ENCODE measurements at regions not wholly inside any gene's neighbourhood (a gene's known extent, or its start where the extent isn't known, plus 50 kb on each side); places are given as distances from the start of the nearest gene placed in this dataset.

DNA sequence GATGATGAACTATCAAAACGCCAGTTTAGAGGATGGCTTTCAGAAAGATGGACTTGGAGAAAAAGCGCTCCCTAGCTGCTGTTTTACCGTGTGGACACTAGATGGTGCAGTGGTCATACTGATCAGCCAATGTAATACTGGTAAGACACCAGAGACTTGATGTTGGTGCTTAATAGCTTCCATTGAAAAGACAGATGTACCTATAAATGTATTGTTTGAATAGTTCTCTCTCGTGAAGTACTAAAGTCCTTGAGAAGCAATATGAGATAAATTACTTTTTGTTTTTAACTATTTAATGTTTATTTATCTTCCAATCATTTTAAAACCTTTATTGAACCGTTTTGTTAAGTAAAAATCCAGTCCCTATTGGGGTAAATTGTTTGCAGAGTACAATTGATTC, 63.9 kb upstream of the FUCA2 start:
- in situ Hi-C loops (cut with MboI; ENCODE audit: low pct_ligation_motif_present in 1 of 4, low pct_unique_long_range_greater_than_20kb in 1 of 4, low sequenced_read_pairs in 3 of 4) = loop anchor here (5.0 to 25.0 kb wide), 4 partner anchors 237 to 439 kb away; no protein-coding TSS in a partner anchor
- TF ChIP-seq POLR2AphosphoS5 (IDR thresholded peaks at IDR 0.05) (peak in 1 of 3 donors; percentile 21), POLR2A (IDR thresholded peaks at IDR 0.05) (no peak), EP300 (IDR thresholded peaks at IDR 0.05; ENCODE audit: low read depth) (no peak), CTCF (IDR thresholded peaks at IDR 0.05) (peak; percentile 85 to 90 (median 88))
- DNase-seq = peak; percentile 54
- intact Hi-C loops (cut with DNase I; ENCODE audit: low total_unique reads) = loop anchor here (2.0 kb wide), 1 partner anchor 433 kb away; the partner anchor contains the start of gene PLAGL1
- no peaks in the 10 kb centered on the region for H3K9me3 ChIP-seq
- 1 to 19% methylated on average over 4 to 5 of the region's 5 CpGs for WGBS, 2 donors (ENCODE audit: low coverage in 1 of 2)
- peak overlapping the region in 3 of 4 donors; percentile 3 to 46 (median 29) for H3K27ac ChIP-seq
- no peaks in the 10 kb centered on the region for H3K36me3 ChIP-seq
- no peaks in the 10 kb centered on the region for H3K4me1 ChIP-seq
- H3K27me3 ChIP-seq = no peaks in the 10 kb centered on the region
- H3K4me3 ChIP-seq = no peak overlapping the region

- H3K27me3 ChIP-seq = no peaks in the 10 kb centered on the region
- no peak overlapping the region for H3K27ac ChIP-seq
- no peaks in the 10 kb centered on the region for H3K4me1 ChIP-seq
- no peaks in the 10 kb centered on the region for H3K9me3 ChIP-seq
- TF ChIP-seq POLR2A (IDR thresholded peaks at IDR 0.05) (no peak), POLR2AphosphoS5 (IDR thresholded peaks at IDR 0.05) (no peak), EP300 (IDR thresholded peaks at IDR 0.05; ENCODE audit: low read depth) (no peak)
- no peak overlapping the region for H3K4me3 ChIP-seq
- no peaks in the 10 kb centered on the region for H3K36me3 ChIP-seq
- intact Hi-C loops (cut with DNase I; ENCODE audit: low total_unique reads) = no loop called here
- no peak for DNase-seq
- 81 to 83% methylated on average over 6 to 13 of the region's 13 CpGs for whole genome bisulfite sequencing, 2 donors (ENCODE audit: low coverage in 1 of 2)
- in situ Hi-C loops (cut with MboI; ENCODE audit: low pct_ligation_motif_present in 1 of 4, low pct_unique_long_range_greater_than_20kb in 1 of 4, low sequenced_read_pairs in 3 of 4) = loop anchor here in 3 of 4 donors (10.0 kb wide), 2 partner anchors 375 to 445 kb away; no protein-coding TSS in a partner anchor
Measured at GRCh38 chr6:143570147-143570853, 58.8 kb upstream of the FUCA2 start.

- intact Hi-C loops (cut with DNase I; ENCODE audit: low total_unique reads) (no loop called here), in situ Hi-C loops (cut with MboI; ENCODE audit: low pct_ligation_motif_present in 1 of 4, low pct_unique_long_range_greater_than_20kb in 1 of 4, low sequenced_read_pairs in 3 of 4) (no loop called here)
- 77% methylated on average over 4 of the region's 4 CpGs; no CpG with 5 or more reads in 1 of the 2 donors for WGBS, 2 donors (ENCODE audit: low coverage in 1 of 2)
Measured at GRCh38 chr6:143569040-143569439, 57.5 kb upstream of the FUCA2 start.

DNA sequence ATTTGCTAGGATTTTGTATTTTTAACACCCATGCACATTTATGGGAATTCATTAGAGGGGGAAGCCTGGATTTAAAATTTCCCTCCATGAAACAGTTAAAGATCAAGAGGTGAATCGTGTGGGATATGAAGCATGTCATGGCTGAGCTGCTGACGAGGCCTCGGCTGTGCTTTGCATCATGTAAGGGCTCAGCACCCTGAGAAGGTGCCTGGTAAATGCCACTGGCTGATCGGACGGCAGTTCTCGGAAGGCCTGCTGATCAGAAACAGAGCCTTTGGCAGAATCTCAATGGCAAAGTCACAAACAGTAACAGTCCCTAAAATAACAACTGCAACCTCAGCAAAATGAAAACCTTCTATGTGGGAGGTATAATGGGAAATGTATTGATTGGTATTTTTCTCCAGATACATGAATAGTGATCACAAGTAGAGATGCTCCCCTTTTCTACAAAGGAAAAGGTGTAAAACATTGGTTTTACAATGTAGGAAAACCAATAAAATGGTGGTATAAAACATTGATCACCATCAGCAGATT, 53.0 kb upstream of the FUCA2 start:
- Histone ChIP-seq H3K9me3 (no peaks in the 10 kb centered on the region), H3K27me3 (no peaks in the 10 kb centered on the region), H3K36me3 (no peaks in the 10 kb centered on the region), H3K27ac (no peak overlapping the region), H3K4me1 (peaks cover 0 to 3% (median 0%) of the 10 kb centered on the region in 4 donors), H3K4me3 (no peak overlapping the region)
- intact Hi-C loops (cut with DNase I; ENCODE audit: low total_unique reads) (no loop called here), in situ Hi-C loops (cut with MboI; ENCODE audit: low pct_ligation_motif_present in 1 of 4, low pct_unique_long_range_greater_than_20kb in 1 of 4, low sequenced_read_pairs in 3 of 4) (no loop called here)
- DNase-seq = no peak
- no peak for TF ChIP-seq POLR2AphosphoS5 (IDR thresholded peaks at IDR 0.05)
- WGBS, 2 donors (ENCODE audit: low coverage in 1 of 2) = 80 to 91% methylated on average over 6 of the region's 6 CpGs

More at GRCh38 chr6:143569040-143569439, 57.5 kb upstream of the FUCA2 start:
- peaks cover 0 to 3% (median 0%) of the 10 kb centered on the region in 4 donors for H3K4me1 ChIP-seq
- H3K27ac ChIP-seq = no peak overlapping the region
- no peak overlapping the region for H3K4me3 ChIP-seq
- no peaks in the 10 kb centered on the region for H3K36me3 ChIP-seq
- no peak for DNase-seq
- no peaks in the 10 kb centered on the region for H3K27me3 ChIP-seq
- TF ChIP-seq POLR2AphosphoS5 (IDR thresholded peaks at IDR 0.05) = no peak
- TF ChIP-seq CTCF (IDR thresholded peaks at IDR 0.05) = no peak
- TF ChIP-seq EP300 (IDR thresholded peaks at IDR 0.05; ENCODE audit: low read depth) = no peak
- no peak for TF ChIP-seq POLR2A (IDR thresholded peaks at IDR 0.05)
- no peaks in the 10 kb centered on the region for H3K9me3 ChIP-seq

- TF ChIP-seq CTCF (IDR thresholded peaks at IDR 0.05) (no peak), POLR2A (IDR thresholded peaks at IDR 0.05) (no peak), POLR2AphosphoS5 (IDR thresholded peaks at IDR 0.05) (no peak), EP300 (IDR thresholded peaks at IDR 0.05; ENCODE audit: low read depth) (no peak)
- H3K4me1 ChIP-seq = peaks cover 0 to 3% (median 0%) of the 10 kb centered on the region in 4 donors
- no peak overlapping the region for H3K27ac ChIP-seq
- no peaks in the 10 kb centered on the region for H3K9me3 ChIP-seq
- intact Hi-C loops (cut with DNase I; ENCODE audit: low total_unique reads) = no loop called here
- no peak for DNase-seq
- in situ Hi-C loops (cut with MboI; ENCODE audit: low pct_ligation_motif_present in 1 of 4, low pct_unique_long_range_greater_than_20kb in 1 of 4, low sequenced_read_pairs in 3 of 4) = no loop called here
- no peak overlapping the region for H3K4me3 ChIP-seq
- H3K36me3 ChIP-seq = no peaks in the 10 kb centered on the region
- H3K27me3 ChIP-seq = no peaks in the 10 kb centered on the region
- WGBS, 2 donors (ENCODE audit: low coverage in 1 of 2) = 70 to 100% methylated on average over 1 to 4 of the region's 4 CpGs
Measured at GRCh38 chr6:143562143-143562542, 50.6 kb upstream of the FUCA2 start.

Measured in transverse colon (tissue), 4 donors.